HAP-1 (cell line): ENCODE measurements at regions not wholly inside any gene's neighbourhood (a gene's known extent, or its start where the extent isn't known, plus 50 kb on each side); places are given as distances from the start of the nearest gene placed in this dataset.

Experiments used
- DNase-seq, 2 experiments: peaks; one replicate each; pipeline ENCODE4 v3.0.0-alpha.2; 2016 to 2020; ENCODE audit warnings: low spot score in 2 of 2
- H3K27me3 ChIP-seq: fragments of 250-450 bp; sonication (Bioruptor Pico); 2 replicates; pipeline ENCODE4 v1.5.1; 2020; ENCODE audit warnings: low read depth, mild to moderate bottlenecking, moderate library complexity
- H3K36me3 ChIP-seq: fragments of 250-450 bp; sonication (Bioruptor Pico); replicated peaks from 2 replicates; pipeline ENCODE4 v1.5.1; 2020; ENCODE audit warnings: mild to moderate bottlenecking
- H3K4me1 ChIP-seq: fragments of 250-450 bp; sonication (Bioruptor Pico); 2 replicates; pipeline ENCODE4 v1.5.1; 2020; ENCODE audit warnings: mild to moderate bottlenecking
- H3K4me3 ChIP-seq: fragments of 250-450 bp; sonication (Bioruptor Pico); 2 replicates; pipeline ENCODE4 v1.5.1; 2020; ENCODE audit warnings: mild to moderate bottlenecking, moderate library complexity
- H3K9me3 ChIP-seq: fragments of 250-450 bp; sonication (Bioruptor Pico); 2 replicates; pipeline ENCODE4 v1.5.1; 2020; ENCODE audit warnings: mild to moderate bottlenecking, moderate library complexity
- in situ Hi-C: fragments of 300-500 bp; cut with MboI; formaldehyde crosslinking; loops from 3 replicates; pipeline ENCODE4 v1.14.3; 2020; ENCODE audit warnings: low sequenced_read_pairs, inconsistent platforms, mixed read lengths

- Histone ChIP-seq H3K27me3 (no peaks in the 10 kb centered on the region; the same call in 1 of the 2 replicates), H3K36me3 (no peaks in the 10 kb centered on the region), H3K4me3 (no peak overlapping the region), H3K9me3 (no peaks in the 10 kb centered on the region), H3K4me1 (no peaks in the 10 kb centered on the region)
- no peak for DNase-seq
- in situ Hi-C loops: no loop called here
These were observed 274.8 kb downstream of the SS18 start for GRCh38 chr18:25815659-25816058.

- H3K4me3 ChIP-seq: no peak overlapping the region
- in situ Hi-C loops: no loop called here
- H3K27me3 ChIP-seq: no peaks in the 10 kb centered on the region; the same call in 1 of the 2 replicates
- H3K36me3 ChIP-seq: no peaks in the 10 kb centered on the region
- H3K9me3 ChIP-seq: no peaks in the 10 kb centered on the region
- no peaks in the 10 kb centered on the region for H3K4me1 ChIP-seq
- DNase-seq: no peak
These were observed 275.5 kb downstream of the SS18 start for GRCh38 chr18:25814841-25815458.

GRCh38 chr18:25813110-25813509, 277.3 kb downstream of the SS18 start:
- DNase-seq: no peak
- no peak overlapping the region for H3K4me3 ChIP-seq

GRCh38 chr18:25810736-25811135, 279.7 kb downstream of the SS18 start:
- H3K4me1 ChIP-seq: no peaks in the 10 kb centered on the region
- H3K36me3 ChIP-seq: no peaks in the 10 kb centered on the region
- no peaks in the 10 kb centered on the region for H3K9me3 ChIP-seq
- H3K4me3 ChIP-seq: no peak overlapping the region
- peaks cover 2% of the 10 kb centered on the region; the same call in 1 of the 2 replicates for H3K27me3 ChIP-seq
- in situ Hi-C loops: no loop called here
- no peak for DNase-seq

More at GRCh38 chr18:25813110-25813509, 277.3 kb downstream of the SS18 start:
- Histone ChIP-seq H3K27me3 (peaks cover 2% of the 10 kb centered on the region; the same call in 1 of the 2 replicates), H3K36me3 (no peaks in the 10 kb centered on the region), H3K4me1 (no peaks in the 10 kb centered on the region), H3K9me3 (no peaks in the 10 kb centered on the region)
- in situ Hi-C loops: no loop called here

GRCh38 chr18:25805939-25806338, 284.5 kb downstream of the SS18 start:
- Histone ChIP-seq H3K4me1 (no peaks in the 10 kb centered on the region), H3K4me3 (no peak overlapping the region), H3K27me3 (0 out of 2 replicates have a peak, but pooled peaks cover 2% of the 10 kb centered on the region), H3K9me3 (no peaks in the 10 kb centered on the region), H3K36me3 (no peaks in the 10 kb centered on the region)
- no peak for DNase-seq
- in situ Hi-C loops: no loop called here

GRCh38 chr18:25805323-25805722, 285.1 kb downstream of the SS18 start:
- no peaks in the 10 kb centered on the region for H3K9me3 ChIP-seq
- H3K27me3 ChIP-seq: 0 out of 2 replicates have a peak, but pooled peaks cover 2% of the 10 kb centered on the region
- no peaks in the 10 kb centered on the region; the same call in 1 of the 2 replicates for H3K4me1 ChIP-seq
- in situ Hi-C loops: no loop called here
- H3K36me3 ChIP-seq: no peaks in the 10 kb centered on the region
- DNase-seq: no peak
- no peak overlapping the region for H3K4me3 ChIP-seq

GRCh38 chr18:25799231-25799630, 291.2 kb downstream of the SS18 start:
- Histone ChIP-seq H3K9me3 (no peaks in the 10 kb centered on the region), H3K36me3 (no peaks in the 10 kb centered on the region), H3K27me3 (no peaks in the 10 kb centered on the region), H3K4me3 (no peak overlapping the region), H3K4me1 (no peaks in the 10 kb centered on the region; the same call in none of the 2 replicates)
- in situ Hi-C loops: no loop called here
- no peak for DNase-seq

- DNase-seq: no peak
- Histone ChIP-seq H3K9me3 (no peaks in the 10 kb centered on the region), H3K4me3 (no peak overlapping the region), H3K27me3 (no peaks in the 10 kb centered on the region), H3K36me3 (no peaks in the 10 kb centered on the region), H3K4me1 (no peaks in the 10 kb centered on the region; the same call in none of the 2 replicates)
- in situ Hi-C loops: no loop called here
These were observed 292.4 kb downstream of the SS18 start for GRCh38 chr18:25798046-25798445.

- in situ Hi-C loops: no loop called here
- Histone ChIP-seq H3K36me3 (no peaks in the 10 kb centered on the region), H3K27me3 (no peaks in the 10 kb centered on the region), H3K9me3 (no peaks in the 10 kb centered on the region), H3K4me3 (no peak overlapping the region), H3K4me1 (no peaks in the 10 kb centered on the region; the same call in 1 of the 2 replicates)
- no peak for DNase-seq
These were observed 295.2 kb downstream of the SS18 start for GRCh38 chr18:25795213-25795612.

- Histone ChIP-seq H3K27me3 (no peaks in the 10 kb centered on the region), H3K9me3 (no peaks in the 10 kb centered on the region), H3K4me3 (no peak overlapping the region), H3K36me3 (no peaks in the 10 kb centered on the region), H3K4me1 (no peaks in the 10 kb centered on the region)
- DNase-seq: no peak
- in situ Hi-C loops: no loop called here
These were observed 303.1 kb downstream of the SS18 start for GRCh38 chr18:25787276-25787675.

GRCh38 chr18:25786758-25787157, 303.7 kb downstream of the SS18 start:
- H3K4me1 ChIP-seq: no peaks in the 10 kb centered on the region
- no peak overlapping the region for H3K4me3 ChIP-seq
- no peaks in the 10 kb centered on the region for H3K9me3 ChIP-seq
- no peaks in the 10 kb centered on the region for H3K36me3 ChIP-seq
- no peaks in the 10 kb centered on the region for H3K27me3 ChIP-seq
- in situ Hi-C loops: no loop called here
- DNase-seq: no peak

- Histone ChIP-seq H3K27me3 (no peaks in the 10 kb centered on the region), H3K36me3 (no peaks in the 10 kb centered on the region), H3K9me3 (no peaks in the 10 kb centered on the region), H3K4me1 (no peaks in the 10 kb centered on the region), H3K4me3 (no peak overlapping the region)
- in situ Hi-C loops: no loop called here
- no peak for DNase-seq
These were observed 310.3 kb downstream of the SS18 start for GRCh38 chr18:25780105-25780504.

- Histone ChIP-seq H3K4me3 (no peak overlapping the region), H3K4me1 (no peaks in the 10 kb centered on the region), H3K9me3 (no peaks in the 10 kb centered on the region), H3K36me3 (no peaks in the 10 kb centered on the region), H3K27me3 (no peaks in the 10 kb centered on the region)
- in situ Hi-C loops: no loop called here
- no peak for DNase-seq
These were observed 318.6 kb downstream of the SS18 start for GRCh38 chr18:25771796-25772195.

- no peak for DNase-seq
- H3K27me3 ChIP-seq: no peaks in the 10 kb centered on the region
- H3K4me1 ChIP-seq: no peaks in the 10 kb centered on the region
- no peak overlapping the region for H3K4me3 ChIP-seq
- in situ Hi-C loops: no loop called here
- no peaks in the 10 kb centered on the region for H3K9me3 ChIP-seq
- H3K36me3 ChIP-seq: no peaks in the 10 kb centered on the region
These were observed 325.6 kb downstream of the SS18 start for GRCh38 chr18:25764777-25765176.

- H3K4me3 ChIP-seq: no peak overlapping the region
- in situ Hi-C loops: no loop called here
- no peak for DNase-seq
These were observed 331.3 kb downstream of the SS18 start for GRCh38 chr18:25759111-25759510.

More at GRCh38 chr18:25759111-25759510, 331.3 kb downstream of the SS18 start:
- no peaks in the 10 kb centered on the region for H3K27me3 ChIP-seq
- no peaks in the 10 kb centered on the region for H3K4me1 ChIP-seq
- no peaks in the 10 kb centered on the region for H3K36me3 ChIP-seq
- H3K9me3 ChIP-seq: no peaks in the 10 kb centered on the region
